ENCODE measurements at regions not wholly inside any gene's neighbourhood (a gene's known extent, or its start where the extent isn't known, plus 50 kb on each side); places are given as distances from the start of the nearest gene placed in this dataset.

GRCh38 chr6:134520181-134521115 lies 202.5 kb upstream of the SGK1 start:
- DNase-seq: no peak

DNA sequence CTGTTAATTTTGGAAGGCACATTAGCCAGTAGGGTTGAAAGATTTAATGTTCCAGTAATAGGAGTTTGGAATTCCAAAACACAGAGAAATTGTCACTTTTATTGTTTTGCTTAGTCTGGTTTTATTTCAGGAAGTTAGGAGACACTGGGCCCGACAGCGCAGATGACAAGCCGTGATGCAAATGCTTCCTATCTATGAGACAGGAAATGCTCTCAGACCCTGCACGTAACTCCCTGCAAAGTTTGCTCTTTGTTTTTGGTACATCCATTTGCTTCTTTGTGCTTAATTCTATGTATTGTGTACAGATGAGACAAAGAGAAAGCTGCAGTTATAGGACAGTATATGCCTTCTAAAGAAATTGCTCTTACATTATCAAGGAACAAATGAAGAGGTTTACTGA lies 201.6 kb upstream of the SGK1 start:
- DNase-seq: no peak

GRCh38 chr6:134517868-134518267 lies 200.0 kb upstream of the SGK1 start:
- DNase-seq: no peak

DNA sequence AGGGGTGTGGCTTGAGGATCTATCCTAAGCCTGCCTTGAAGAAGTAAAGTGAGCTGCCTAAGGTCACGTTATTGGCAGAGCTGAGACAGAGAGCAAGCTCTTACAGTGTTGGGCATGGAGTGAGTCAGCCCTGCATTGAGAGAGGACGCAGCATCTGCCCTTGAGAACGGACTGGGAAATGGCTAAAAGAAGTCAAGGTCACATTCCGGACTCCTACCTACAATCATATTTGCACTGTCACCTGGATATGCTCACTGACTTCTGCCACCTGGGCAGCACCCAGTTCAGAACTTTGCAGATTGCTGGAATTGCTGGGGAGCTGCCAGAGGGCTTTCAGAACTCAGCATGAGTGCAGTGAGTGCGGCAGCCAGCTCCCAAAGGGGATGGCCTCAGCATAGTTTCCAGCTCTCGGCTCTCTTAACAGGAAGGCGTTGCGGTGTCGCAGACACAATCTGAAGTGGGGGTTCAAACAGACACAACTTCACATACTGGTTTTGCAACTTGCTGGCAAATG lies 199.3 kb upstream of the SGK1 start:
- DNase-seq: no peak

DNA sequence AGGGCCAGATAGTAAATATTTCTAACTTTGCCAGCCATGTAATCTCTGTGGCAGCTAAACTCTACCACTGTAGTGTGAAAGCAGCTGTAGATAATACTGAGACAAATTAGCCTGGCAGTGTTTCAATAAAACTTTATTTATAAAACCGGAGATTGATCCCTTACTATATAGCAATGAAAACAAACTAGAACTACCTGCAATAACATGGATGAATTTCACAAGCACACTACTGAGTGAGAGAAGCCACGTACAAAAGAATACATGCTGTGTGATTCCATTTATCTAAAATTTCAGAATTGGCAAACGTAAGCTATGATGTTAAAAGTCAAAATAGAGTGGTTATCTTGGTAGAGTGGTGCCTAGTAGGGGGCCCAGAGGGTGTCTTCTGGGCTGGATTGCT lies 198.7 kb upstream of the SGK1 start:
- no peak for DNase-seq

DNA sequence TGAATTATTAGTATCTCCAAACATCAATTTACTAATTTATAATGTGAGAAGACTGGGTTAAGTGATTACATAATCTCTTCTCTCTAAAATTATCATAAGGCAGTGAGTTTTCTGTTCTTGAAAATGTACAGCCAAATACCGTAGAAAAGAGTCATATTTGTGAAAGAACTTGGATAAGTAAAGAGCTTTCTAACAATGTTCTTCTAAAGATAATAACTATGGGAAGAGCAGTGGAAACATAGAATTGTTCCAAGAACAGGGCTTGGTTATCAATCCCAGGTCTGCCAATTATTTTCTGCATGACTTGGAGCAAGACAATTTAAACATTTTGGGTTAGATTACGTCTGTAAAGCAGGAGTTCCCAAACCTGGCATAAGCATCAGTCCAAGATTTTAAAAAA lies 198.1 kb upstream of the SGK1 start:
- DNase-seq: no peak

- DNase-seq: no peak
These were observed 195.1 kb upstream of the SGK1 start for GRCh38 chr6:134512981-134513391.

- DNase-seq: no peak
These were observed 194.2 kb upstream of the SGK1 start for GRCh38 chr6:134511984-134512683.

GRCh38 chr6:134510920-134511319 lies 193.0 kb upstream of the SGK1 start:
- DNase-seq: no peak

- DNase-seq: no peak
These were observed 192.2 kb upstream of the SGK1 start for GRCh38 chr6:134510142-134510541.

DNA sequence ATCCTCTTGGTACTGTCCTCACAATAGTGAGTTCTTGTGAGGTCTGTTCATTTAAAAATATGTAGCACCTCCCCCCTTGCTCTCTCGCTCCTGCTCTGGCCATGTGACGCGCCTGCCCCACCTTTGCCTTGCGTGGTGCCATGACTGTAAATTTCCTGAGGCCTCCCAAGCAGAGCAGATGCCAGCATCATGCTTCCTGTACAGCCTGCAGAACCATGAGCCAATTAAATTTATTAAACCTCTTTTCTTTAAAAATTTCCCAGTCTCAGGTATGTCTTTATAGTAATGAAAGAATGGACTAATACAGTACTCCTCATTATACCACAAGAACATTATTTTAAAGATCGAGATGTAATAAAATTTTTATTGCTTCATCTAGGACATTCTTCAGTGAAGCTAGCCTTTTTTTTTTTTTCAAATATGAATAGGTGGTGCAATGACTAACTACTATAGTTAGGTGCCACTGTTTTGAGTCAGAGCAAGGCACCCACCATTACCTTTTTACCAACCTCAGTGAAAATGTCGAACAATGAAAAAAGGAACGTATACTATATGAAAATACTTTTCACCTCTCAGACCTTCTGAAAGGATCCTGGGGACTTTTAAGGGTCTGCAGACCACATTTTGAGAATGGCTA lies 191.1 kb upstream of the SGK1 start:
- DNase-seq: no peak

- DNase-seq: no peak
These were observed 188.2 kb upstream of the SGK1 start for GRCh38 chr6:134506162-134506561.

- DNase-seq: no peak
These were observed 185.8 kb upstream of the SGK1 start for GRCh38 chr6:134503585-134504281.

DNA sequence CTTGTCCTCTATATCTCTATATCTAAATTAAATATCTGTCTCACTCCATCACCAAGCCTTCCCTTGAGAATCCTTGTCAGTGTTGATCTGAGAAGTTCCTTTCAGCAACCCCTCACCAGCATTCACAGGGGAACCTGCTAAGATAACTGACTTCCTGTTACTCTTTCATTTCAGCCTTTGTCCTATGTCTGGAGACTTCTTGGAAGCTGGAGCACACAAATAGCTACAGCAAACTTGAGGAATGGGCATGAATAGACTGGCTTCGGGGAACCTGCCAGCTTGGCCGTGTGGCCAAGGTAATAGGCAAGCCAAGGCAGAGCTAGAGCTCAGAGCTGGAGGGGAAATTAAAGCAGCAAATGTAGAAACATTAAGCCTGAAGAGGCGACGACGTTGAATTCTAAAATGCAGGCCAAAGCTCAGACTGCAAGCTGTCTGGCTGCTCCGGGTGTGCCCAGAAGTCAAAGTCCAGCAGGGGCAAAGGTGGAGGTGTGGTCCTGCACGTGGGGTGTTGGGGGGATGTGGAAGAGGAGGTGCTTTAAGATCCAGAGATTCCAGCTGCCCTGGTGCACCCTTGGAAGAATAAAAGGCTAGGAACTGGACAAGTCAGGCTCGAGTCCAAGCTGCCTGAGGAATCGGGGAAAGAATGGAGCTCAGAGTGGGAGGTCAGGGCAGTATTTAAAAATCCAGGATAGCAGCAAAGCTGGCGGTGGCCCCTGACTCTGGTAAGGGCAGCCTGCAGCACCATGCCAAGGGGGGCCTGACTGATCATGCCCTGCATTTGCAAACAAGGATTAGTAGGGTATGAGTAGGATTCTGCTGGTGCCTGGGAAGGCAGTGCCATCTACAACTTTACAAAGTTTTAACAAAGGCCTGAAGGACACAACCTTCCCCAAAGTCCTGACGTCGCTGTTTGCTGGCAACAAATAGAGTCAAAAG lies 185.0 kb upstream of the SGK1 start:
- DNase-seq: no peak

- no peak for DNase-seq
These were observed 178.0 kb upstream of the SGK1 start for GRCh38 chr6:134495890-134496248.

DNA sequence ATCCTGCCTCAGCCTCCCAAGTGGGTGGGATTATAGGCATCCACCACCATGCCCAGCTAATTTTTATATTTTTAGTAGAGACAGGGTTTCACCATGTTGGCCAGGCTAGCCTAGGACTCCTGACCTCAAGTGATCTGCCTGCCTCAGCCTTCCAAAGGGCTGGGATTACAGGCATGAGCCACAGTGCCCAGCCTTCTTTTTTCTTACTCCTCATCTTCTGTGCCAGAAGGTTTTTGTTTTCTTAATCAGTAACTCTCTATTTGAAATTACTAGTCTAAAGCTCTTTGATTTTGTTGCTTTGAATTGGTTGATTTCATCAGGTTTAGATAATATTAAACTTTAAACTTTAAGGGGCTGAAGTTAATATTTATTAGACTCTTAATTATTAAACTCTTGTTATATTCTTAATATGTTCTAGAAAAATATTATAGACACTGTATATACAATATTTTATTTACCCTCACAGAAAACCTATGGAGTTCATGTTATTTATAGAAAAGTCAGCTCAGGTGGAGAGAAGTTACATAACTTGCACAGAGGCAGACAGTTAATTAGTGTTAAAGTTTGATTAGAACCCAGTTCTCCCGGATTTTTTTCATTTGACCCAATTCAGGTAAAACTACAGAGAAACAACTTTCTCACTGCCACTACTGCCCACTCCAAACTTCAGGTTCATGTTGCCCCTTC lies 177.4 kb upstream of the SGK1 start:
- no peak for DNase-seq

- no peak for DNase-seq
These were observed 175.9 kb upstream of the SGK1 start for GRCh38 chr6:134493789-134494188.

- no peak for DNase-seq
These were observed 173.6 kb upstream of the SGK1 start for GRCh38 chr6:134491477-134491876.

DNA sequence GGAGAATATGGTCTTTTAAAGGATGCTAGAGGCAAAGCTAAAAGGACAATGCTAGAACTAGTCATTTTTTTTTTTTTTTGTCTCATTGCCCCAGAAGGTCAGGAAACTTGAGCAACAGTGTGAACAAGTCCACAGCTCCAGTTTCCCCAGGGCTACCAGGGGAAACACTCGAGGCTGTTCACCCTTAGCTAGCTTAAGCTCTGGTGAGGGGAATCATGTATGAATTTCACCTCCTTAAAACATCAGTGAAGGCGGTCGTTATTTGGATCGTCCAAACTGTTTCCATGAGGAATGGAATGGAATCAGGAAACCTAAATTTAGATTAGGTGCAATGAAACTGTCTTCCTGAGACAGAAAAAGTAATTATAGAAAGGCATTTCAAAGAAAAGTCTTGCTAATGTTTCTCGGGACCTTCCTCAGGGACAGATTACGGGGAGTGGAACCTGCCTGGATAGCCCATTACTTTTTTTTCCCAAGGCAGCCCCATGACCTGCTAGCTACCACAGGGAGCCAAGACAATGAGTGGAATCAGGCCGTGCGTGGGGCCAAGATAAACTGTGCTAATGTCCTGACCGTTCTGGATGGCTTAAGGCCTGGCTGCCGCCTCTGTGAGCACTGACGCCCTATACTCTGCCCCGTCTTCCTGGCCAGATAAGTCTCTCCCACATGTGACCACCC lies 164.8 kb upstream of the SGK1 start:
- DNase-seq: no peak

DNA sequence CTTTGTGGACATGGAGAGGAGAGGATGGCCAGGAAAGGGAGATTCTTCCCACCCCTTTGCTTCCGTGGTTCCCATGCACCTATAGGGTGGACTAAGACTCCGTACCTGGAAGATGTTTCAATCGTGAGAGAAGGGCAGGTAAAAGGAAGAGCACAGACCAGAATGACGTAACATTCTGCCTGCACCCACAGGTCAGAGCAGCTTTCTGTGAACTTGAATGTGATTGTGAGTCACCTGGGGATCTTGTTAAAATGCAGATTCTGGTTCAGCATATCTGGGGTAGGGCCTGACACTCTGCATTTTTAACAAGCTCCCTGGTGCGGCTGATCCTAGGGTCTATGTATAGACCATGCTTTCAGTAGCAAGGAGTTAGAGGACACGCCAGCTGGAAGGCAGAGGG lies 164.1 kb upstream of the SGK1 start:
- DNase-seq: no peak

DNA sequence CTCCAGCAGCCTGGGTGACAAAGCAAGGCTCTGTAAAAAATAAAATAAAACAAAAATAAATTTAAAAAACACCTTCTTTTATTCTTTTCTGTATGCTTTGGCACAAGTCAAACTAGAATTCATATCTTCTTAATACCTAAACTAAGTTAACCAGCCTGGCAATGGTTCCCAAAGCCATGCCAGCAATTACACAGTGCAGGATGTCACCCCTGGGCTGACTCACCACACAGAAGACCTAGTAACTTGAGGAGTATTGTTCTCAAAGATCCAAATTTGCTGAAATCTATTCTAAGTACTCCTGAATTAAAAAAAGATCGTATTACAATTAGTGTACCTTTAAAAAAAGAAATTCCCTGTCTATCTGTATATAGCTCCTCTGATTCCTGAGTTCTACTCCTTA lies 162.7 kb upstream of the SGK1 start:
- no peak for DNase-seq
